Testis (tissue), 2 donors: ENCODE measurements at regions not wholly inside any gene's neighbourhood (a gene's known extent, or its start where the extent isn't known, plus 50 kb on each side); places are given as distances from the start of the nearest gene placed in this dataset.

Experiments
- CTCF ChIP-seq, 3 experiments: fragments of 450-650 bp in 2 of 3; fragments of 200-600 bp in 1 of 3; sonication (generic) in 1 of 3; IDR thresholded peaks; one replicate each; pipeline ENCODE4 v1.5.1; 2016 to 2019; ENCODE audit warnings: antibody characterized with exemption in 3 of 3, mild to moderate bottlenecking in 2 of 3, moderate library complexity in 1 of 3
- POLR2A ChIP-seq: fragments of 450-650 bp; IDR thresholded peaks from one replicate; pipeline ENCODE4 v1.6.1; 2017; ENCODE audit warnings: antibody characterized with exemption, mild to moderate bottlenecking, moderate library complexity

GRCh38 chr7:156456032-156456431 is 184.5 kb upstream of the RNF32 start:
- TF ChIP-seq CTCF (IDR thresholded peaks at IDR 0.05) (no peak), POLR2A (no peak)
